Esophagus muscularis mucosa (tissue), 4 donors: ENCODE measurements at regions not wholly inside any gene's neighbourhood (a gene's known extent, or its start where the extent isn't known, plus 50 kb on each side); places are given as distances from the start of the nearest gene placed in this dataset.

ENCODE experiments used
- EP300 ChIP-seq: sonication (generic); formaldehyde crosslinking; IDR thresholded peaks from one replicate; pipeline ENCODE4 v1.6.1; 2017; ENCODE audit warnings: antibody characterized with exemption
- POLR2A ChIP-seq: fragments of 450-650 bp; IDR thresholded peaks from one replicate; pipeline ENCODE4 v1.6.1; 2017; ENCODE audit warnings: antibody characterized with exemption, moderate library complexity, mild to moderate bottlenecking, low read depth
- POLR2AphosphoS5 ChIP-seq, 2 donors: sonication (generic); formaldehyde crosslinking; IDR thresholded peaks; one replicate each; pipeline ENCODE4 v1.6.1; 2017; ENCODE audit warnings: antibody characterized with exemption in 2 of 2
- TF ChIP-seq, protein P1 (sequence below), 3 experiments: fragments of 200-600 bp in 2 of 3; fragments of 450-650 bp in 1 of 3; sonication (generic) in 2 of 3; IDR thresholded peaks; one replicate each; pipeline ENCODE4 v1.5.1; 2017 to 2019; ENCODE audit warnings: antibody characterized with exemption in 3 of 3, mild to moderate bottlenecking in 2 of 3, moderate library complexity in 1 of 3

DNA sequence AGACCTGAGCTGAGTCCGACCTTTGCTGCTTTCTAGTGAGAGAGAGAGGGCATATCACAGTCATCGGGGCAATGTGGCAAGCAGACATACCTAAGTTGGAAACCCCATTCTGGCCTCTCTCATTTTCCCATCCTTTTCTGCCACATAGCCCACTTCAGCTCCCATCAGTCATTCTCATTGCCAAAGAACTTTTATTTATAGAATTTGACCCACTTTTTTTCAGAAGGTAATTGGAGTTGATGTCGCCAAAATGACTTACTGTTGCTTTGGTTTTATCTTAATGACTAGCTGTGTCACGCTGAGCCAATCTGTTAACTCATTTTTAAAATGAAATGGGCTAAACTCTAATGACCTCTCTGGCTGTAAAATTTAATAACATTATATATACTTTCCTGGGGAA is 63.9 kb upstream of the RMST start:
- TF ChIP-seq, protein P1, sequence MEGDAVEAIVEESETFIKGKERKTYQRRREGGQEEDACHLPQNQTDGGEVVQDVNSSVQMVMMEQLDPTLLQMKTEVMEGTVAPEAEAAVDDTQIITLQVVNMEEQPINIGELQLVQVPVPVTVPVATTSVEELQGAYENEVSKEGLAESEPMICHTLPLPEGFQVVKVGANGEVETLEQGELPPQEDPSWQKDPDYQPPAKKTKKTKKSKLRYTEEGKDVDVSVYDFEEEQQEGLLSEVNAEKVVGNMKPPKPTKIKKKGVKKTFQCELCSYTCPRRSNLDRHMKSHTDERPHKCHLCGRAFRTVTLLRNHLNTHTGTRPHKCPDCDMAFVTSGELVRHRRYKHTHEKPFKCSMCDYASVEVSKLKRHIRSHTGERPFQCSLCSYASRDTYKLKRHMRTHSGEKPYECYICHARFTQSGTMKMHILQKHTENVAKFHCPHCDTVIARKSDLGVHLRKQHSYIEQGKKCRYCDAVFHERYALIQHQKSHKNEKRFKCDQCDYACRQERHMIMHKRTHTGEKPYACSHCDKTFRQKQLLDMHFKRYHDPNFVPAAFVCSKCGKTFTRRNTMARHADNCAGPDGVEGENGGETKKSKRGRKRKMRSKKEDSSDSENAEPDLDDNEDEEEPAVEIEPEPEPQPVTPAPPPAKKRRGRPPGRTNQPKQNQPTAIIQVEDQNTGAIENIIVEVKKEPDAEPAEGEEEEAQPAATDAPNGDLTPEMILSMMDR (IDR thresholded peaks at IDR 0.05): no peak
- TF ChIP-seq POLR2A (no peak), EP300 (no peak), POLR2AphosphoS5 (IDR thresholded peaks at IDR 0.05) (no peak)
